Upper lobe of left lung (tissue), 4 donors: ENCODE measurements at regions not wholly inside any gene's neighbourhood (a gene's known extent, or its start where the extent isn't known, plus 50 kb on each side); places are given as distances from the start of the nearest gene placed in this dataset.

Experiments
- EP300 ChIP-seq, 4 donors: sonication (generic); formaldehyde crosslinking; IDR thresholded peaks; one replicate each; pipeline ENCODE4 v1.5.1; 2017; ENCODE audit warnings: antibody characterized with exemption in 4 of 4, control low read depth in 2 of 4
- POLR2AphosphoS5 ChIP-seq, 2 donors: sonication (generic); formaldehyde crosslinking; IDR thresholded peaks; one replicate each; pipeline ENCODE4 v1.5.1; 2017; ENCODE audit warnings: antibody characterized with exemption in 2 of 2
- TF ChIP-seq, protein P1 (sequence below), 6 experiments: fragments of 450-650 bp in 4 of 6; fragments of 200-600 bp in 2 of 6; sonication (generic) in 2 of 6; IDR thresholded peaks; one replicate each; pipeline ENCODE4 v1.5.1; 2016 to 2019; ENCODE audit warnings: antibody characterized with exemption in 6 of 6

DNA sequence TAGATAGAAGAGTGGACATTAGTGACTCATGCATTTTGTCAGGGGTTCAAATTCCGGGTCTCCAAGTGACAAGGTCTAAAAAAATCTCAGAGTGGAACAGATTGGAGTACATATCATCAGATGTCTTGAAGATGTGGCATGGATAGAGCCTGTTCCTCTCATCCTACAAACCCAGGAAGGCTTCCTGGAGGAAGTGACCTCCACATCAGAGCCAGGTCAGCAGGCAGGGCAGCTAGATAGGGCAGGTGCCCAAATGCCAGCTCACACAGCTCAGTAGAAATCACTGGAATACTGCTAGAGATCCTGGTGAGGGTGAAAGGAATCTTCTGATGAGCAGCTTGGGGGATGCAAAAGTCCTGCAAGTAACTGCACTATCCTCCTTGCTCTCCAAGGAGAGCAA lies 196.6 kb upstream of the SDK2 start:
- TF ChIP-seq, protein P1, sequence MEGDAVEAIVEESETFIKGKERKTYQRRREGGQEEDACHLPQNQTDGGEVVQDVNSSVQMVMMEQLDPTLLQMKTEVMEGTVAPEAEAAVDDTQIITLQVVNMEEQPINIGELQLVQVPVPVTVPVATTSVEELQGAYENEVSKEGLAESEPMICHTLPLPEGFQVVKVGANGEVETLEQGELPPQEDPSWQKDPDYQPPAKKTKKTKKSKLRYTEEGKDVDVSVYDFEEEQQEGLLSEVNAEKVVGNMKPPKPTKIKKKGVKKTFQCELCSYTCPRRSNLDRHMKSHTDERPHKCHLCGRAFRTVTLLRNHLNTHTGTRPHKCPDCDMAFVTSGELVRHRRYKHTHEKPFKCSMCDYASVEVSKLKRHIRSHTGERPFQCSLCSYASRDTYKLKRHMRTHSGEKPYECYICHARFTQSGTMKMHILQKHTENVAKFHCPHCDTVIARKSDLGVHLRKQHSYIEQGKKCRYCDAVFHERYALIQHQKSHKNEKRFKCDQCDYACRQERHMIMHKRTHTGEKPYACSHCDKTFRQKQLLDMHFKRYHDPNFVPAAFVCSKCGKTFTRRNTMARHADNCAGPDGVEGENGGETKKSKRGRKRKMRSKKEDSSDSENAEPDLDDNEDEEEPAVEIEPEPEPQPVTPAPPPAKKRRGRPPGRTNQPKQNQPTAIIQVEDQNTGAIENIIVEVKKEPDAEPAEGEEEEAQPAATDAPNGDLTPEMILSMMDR (IDR thresholded peaks at IDR 0.05) = no peak
- TF ChIP-seq POLR2AphosphoS5 (IDR thresholded peaks at IDR 0.05) = no peak
- TF ChIP-seq EP300 (IDR thresholded peaks at IDR 0.05) = no peak
